A549 (cell line): ENCODE measurements at regions not wholly inside any gene's neighbourhood (a gene's known extent, or its start where the extent isn't known, plus 50 kb on each side); places are given as distances from the start of the nearest gene placed in this dataset.

Experiments
- ATAC-seq, 2 experiments: fragments of 200-7000 bp in 1 of 2; fragments of >200 bp in 1 of 2; cut with Nextera tagmentation in 1 of 2; cut with Tn5 transposase in 1 of 2; 3 replicates each; pipeline versions ENCODE4 v1.8.0 to v1.9.1; 2018 to 2020; ENCODE audit warnings: mild to moderate bottlenecking in 1 of 2, moderate library complexity in 1 of 2
- CTCF ChIA-PET: fragments of 300-600 bp; sonication (Branson Sonifier 250); formaldehyde crosslinking; extraction: SDS; loops from one replicate; lab custom pipeline; 2021; ENCODE audit warnings: antibody characterized with exemption, inconsistent platforms; lab: Yijun Ruan, JAX
- POLR2A ChIA-PET: fragments of 350-600 bp; formaldehyde crosslinking; extraction: SDS; loops from one replicate; lab custom pipeline; 2021; ENCODE audit warnings: antibody characterized with exemption, inconsistent platforms; lab: Yijun Ruan, JAX
- DNase-seq, 2 experiments: peaks; one replicate each; pipeline versions ENCODE4 v3.0.0 to v3.0.0-alpha.2; 2011 to 2016; ENCODE audit warnings: low read depth in 1 of 2, low spot score in 1 of 2
- FAIRE-seq: peaks from 2 replicates; lab custom pipeline; 2011; peaks lifted over from hg19 to GRCh38; lab: Jason Lieb, UNC
- H3K27ac ChIP-seq, 2 experiments: fragments of >200 bp; sonication (Bioruptor Twin); formaldehyde crosslinking; 3 replicates each; pipeline ENCODE4 v1.5.1; 2016 to 2017
- H3K4me1 ChIP-seq: fragments of >200 bp; sonication (Bioruptor Twin); formaldehyde crosslinking; 3 replicates; pipeline ENCODE4 v1.6.1; 2016
- H3K4me2 ChIP-seq: fragments of >200 bp; sonication (Bioruptor Twin); formaldehyde crosslinking; 3 replicates; pipeline ENCODE4 v1.6.1; 2016
- H3K4me3 ChIP-seq: fragments of >200 bp; sonication (Bioruptor Twin); formaldehyde crosslinking; 3 replicates; pipeline ENCODE4 v1.5.1; 2016
- H3K9me3 ChIP-seq: fragments of >200 bp; sonication (Bioruptor Twin); formaldehyde crosslinking; 3 replicates; pipeline ENCODE4 v1.6.1; 2016
- CEBPB ChIP-seq, 2 experiments: fragments of >200 bp in 1 of 2; sonication (Bioruptor Twin) in 1 of 2; formaldehyde crosslinking in 1 of 2; IDR thresholded peaks; 2 replicates each; pipeline ENCODE4 v1.6.1; 2012 to 2016
- CTCF ChIP-seq: fragments of >200 bp; sonication (Bioruptor Twin); formaldehyde crosslinking; IDR thresholded peaks from 3 replicates; pipeline ENCODE4 v1.5.1; 2016
- FOSB ChIP-seq: fragments of 250-450 bp; sonication (Bioruptor Pico); IDR thresholded peaks from 2 replicates; pipeline ENCODE4 v1.5.0; 2020; ENCODE audit warnings: mild to moderate bottlenecking, moderate library complexity
- FOSL2 ChIP-seq, 2 experiments: fragments of 450-650 bp in 1 of 2; fragments of >200 bp in 1 of 2; sonication (Bioruptor Twin) in 1 of 2; formaldehyde crosslinking; IDR thresholded peaks; 2 replicates each; pipeline versions ENCODE4 v1.5.0 to v1.6.1; 2016 to 2020; ENCODE audit warnings: mild to moderate bottlenecking in 1 of 2, moderate library complexity in 1 of 2
- HDAC2 ChIP-seq: fragments of 200-600 bp; sonication (generic); IDR thresholded peaks from 2 replicates; pipeline ENCODE4 v1.6.1; 2016
- HMGXB4 ChIP-seq: fragments of 250-450 bp; sonication (Bioruptor Pico); IDR thresholded peaks from 2 replicates; pipeline ENCODE4 v1.5.0; 2021; ENCODE audit warnings: mild to moderate bottlenecking, moderate library complexity, borderline replicate concordance
- KDM1A ChIP-seq: fragments of 200-600 bp; sonication (generic); IDR thresholded peaks from 2 replicates; pipeline ENCODE4 v1.6.1; 2016; ENCODE audit warnings: low read depth, mild to moderate bottlenecking
- MAFK ChIP-seq: fragments of 450-650 bp; IDR thresholded peaks from 2 replicates; pipeline ENCODE4 v1.6.1; 2014; ENCODE audit not compliant: partially characterized antibody
- NPAS2 ChIP-seq: fragments of 250-450 bp; sonication (Bioruptor Pico); IDR thresholded peaks from 2 replicates; pipeline ENCODE4 v1.8.0; 2022; ENCODE audit warnings: mild to moderate bottlenecking, moderate library complexity, borderline replicate concordance
- RARB ChIP-seq: fragments of 250-450 bp; sonication (Bioruptor Pico); IDR thresholded peaks from 2 replicates; pipeline ENCODE4 v1.8.0; 2021; ENCODE audit warnings: mild to moderate bottlenecking, moderate library complexity
- RCOR1 ChIP-seq: fragments of 150-350 bp; IDR thresholded peaks from 2 replicates; pipeline ENCODE4 v1.6.1; 2014; ENCODE audit warnings: antibody characterized with exemption, low read length, low read depth
- REST ChIP-seq: fragments of 200-600 bp; sonication (generic); IDR thresholded peaks from 2 replicates; pipeline ENCODE4 v1.6.1; 2016; ENCODE audit warnings: antibody characterized with exemption, mild to moderate bottlenecking, moderate library complexity
- RFX5 ChIP-seq: fragments of 450-650 bp; IDR thresholded peaks from 2 replicates; pipeline ENCODE4 v1.7.1; 2014; ENCODE audit warnings: antibody characterized with exemption, mild to moderate bottlenecking, moderate library complexity
- RNF2 ChIP-seq: fragments of 200-600 bp; sonication (generic); IDR thresholded peaks from 2 replicates; pipeline ENCODE4 v1.6.1; 2016; ENCODE audit warnings: low read depth, mild to moderate bottlenecking, antibody characterized with exemption, moderate library complexity, borderline replicate concordance
- SREBF2 ChIP-seq: fragments of 450-650 bp; IDR thresholded peaks from 2 replicates; pipeline ENCODE4 v1.6.1; 2014; ENCODE audit warnings: mild to moderate bottlenecking, moderate library complexity
- ZFP36 ChIP-seq: fragments of 450-650 bp; IDR thresholded peaks from 2 replicates; pipeline ENCODE4 v1.6.1; 2014; ENCODE audit warnings: borderline replicate concordance; ENCODE audit not compliant: partially characterized antibody
- WGBS: methylation state at CpG from one replicate; pipeline ENCODE4 v1.1.6; 2017; ENCODE audit errors: missing lambda C conversion rate; 5-methylcytosine and 5-hydroxymethylcytosine counted together
- TF ChIP-seq, protein P1 (sequence below): IDR thresholded peaks from 2 replicates; pipeline ENCODE4 v1.6.1; 2012

GRCh38 chr2:150876251-150876950 lies 385.3 kb downstream of the RBM43 start (continued):
- TF ChIP-seq, protein P1, sequence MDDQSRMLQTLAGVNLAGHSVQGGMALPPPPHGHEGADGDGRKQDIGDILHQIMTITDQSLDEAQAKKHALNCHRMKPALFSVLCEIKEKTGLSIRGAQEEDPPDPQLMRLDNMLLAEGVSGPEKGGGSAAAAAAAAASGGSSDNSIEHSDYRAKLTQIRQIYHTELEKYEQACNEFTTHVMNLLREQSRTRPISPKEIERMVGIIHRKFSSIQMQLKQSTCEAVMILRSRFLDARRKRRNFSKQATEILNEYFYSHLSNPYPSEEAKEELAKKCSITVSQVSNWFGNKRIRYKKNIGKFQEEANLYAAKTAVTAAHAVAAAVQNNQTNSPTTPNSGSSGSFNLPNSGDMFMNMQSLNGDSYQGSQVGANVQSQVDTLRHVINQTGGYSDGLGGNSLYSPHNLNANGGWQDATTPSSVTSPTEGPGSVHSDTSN, result no peak
- TF ChIP-seq CTCF (no peak), RARB (CRISPR knock-in tag) (no peak), HDAC2 (no peak), FOSB (CRISPR knock-in tag) (no peak), RFX5 (no peak), FOSL2 (IDR thresholded peaks at IDR 0.05) (no peak), FOSL2 (CRISPR knock-in tag; IDR thresholded peaks at IDR 0.05) (no peak)

DNA sequence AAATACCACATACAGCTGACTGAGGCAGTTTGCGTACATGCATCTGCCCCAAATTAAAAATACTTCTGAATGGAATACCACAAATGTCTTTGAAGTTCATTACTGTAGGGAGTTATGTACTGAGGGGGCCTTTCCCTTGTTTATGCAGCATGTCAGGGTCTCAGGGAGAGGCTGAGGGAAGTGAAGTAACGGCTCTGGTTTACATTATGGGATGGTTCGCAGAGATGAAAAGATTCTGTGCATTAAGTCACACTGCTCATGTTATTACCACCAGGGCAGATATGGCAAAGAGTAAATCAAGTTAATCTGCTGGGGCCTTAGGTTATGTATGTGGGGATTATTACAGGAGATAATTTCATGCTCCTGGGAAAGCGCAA lies 385.9 kb upstream of the RND3 start:
- TF ChIP-seq NPAS2 (CRISPR knock-in tag) (no peak), ZFP36 (no peak), RCOR1 (no peak), MAFK (no peak), RNF2 (no peak), CEBPB (IDR thresholded peaks at IDR 0.05) (no peak), KDM1A (no peak), REST (no peak), SREBF2 (no peak), HMGXB4 (CRISPR knock-in tag) (no peak)
- H3K9me3 ChIP-seq, result 0 out of 3 replicates have a peak, but pooled peaks cover 2% of the 10 kb centered on the region
- FAIRE-seq (no peak), DNase-seq (no peak), ATAC-seq (no peak)
- CTCF ChIA-PET, result no interaction called here
- no peak overlapping the region for H3K4me2 ChIP-seq
- no peak overlapping the region for H3K4me3 ChIP-seq
- WGBS, result 96% methylated on average over 4 of the region's 4 CpGs
- H3K27ac ChIP-seq, result no peak overlapping the region
- POLR2A ChIA-PET, result no interaction called here
- no peaks in the 10 kb centered on the region for H3K4me1 ChIP-seq
